H1 (cell line): ENCODE measurements at regions not wholly inside any gene's neighbourhood (a gene's known extent, or its start where the extent isn't known, plus 50 kb on each side); places are given as distances from the start of the nearest gene placed in this dataset.

ENCODE experiments used
- BRCA1 ChIP-seq: IDR thresholded peaks from 2 replicates; pipeline ENCODE4 v1.6.1; 2012; ENCODE audit warnings: low read depth, low read length, improper control_type of control experiment
- GTF2F1 ChIP-seq: IDR thresholded peaks from 2 replicates; pipeline ENCODE4 v1.6.1; 2012; ENCODE audit warnings: low read depth, low read length, improper control_type of control experiment, borderline replicate concordance
- TF ChIP-seq, protein P1 (sequence below): fragments of 300-600 bp; sonication (generic); IDR thresholded peaks from 2 replicates; pipeline ENCODE4 v1.7.1; 2012; ENCODE audit warnings: low read length, moderate library complexity, mild to moderate bottlenecking, inconsistent platforms; ENCODE audit not compliant: insufficient replicate concordance

DNA sequence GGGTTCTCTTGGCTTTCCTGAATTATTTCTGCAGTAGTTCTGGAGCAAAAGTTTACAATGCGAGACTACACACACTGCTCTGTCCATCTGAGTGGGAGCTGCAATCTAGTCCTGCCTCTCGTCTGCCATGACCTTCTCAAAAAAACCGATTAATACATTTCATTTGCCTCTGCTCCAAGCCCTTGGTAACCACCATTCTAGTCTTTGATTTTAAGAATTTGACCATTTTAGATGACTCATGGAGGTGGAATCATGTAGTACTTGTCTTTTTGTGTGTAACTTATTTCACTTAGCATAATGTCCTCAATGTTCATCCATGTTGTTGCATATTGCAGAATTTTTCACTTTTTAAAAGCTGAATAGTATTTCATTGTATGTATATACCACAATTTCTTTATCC lies 356.9 kb downstream of the SV2B start (continued):
- TF ChIP-seq, protein P1, sequence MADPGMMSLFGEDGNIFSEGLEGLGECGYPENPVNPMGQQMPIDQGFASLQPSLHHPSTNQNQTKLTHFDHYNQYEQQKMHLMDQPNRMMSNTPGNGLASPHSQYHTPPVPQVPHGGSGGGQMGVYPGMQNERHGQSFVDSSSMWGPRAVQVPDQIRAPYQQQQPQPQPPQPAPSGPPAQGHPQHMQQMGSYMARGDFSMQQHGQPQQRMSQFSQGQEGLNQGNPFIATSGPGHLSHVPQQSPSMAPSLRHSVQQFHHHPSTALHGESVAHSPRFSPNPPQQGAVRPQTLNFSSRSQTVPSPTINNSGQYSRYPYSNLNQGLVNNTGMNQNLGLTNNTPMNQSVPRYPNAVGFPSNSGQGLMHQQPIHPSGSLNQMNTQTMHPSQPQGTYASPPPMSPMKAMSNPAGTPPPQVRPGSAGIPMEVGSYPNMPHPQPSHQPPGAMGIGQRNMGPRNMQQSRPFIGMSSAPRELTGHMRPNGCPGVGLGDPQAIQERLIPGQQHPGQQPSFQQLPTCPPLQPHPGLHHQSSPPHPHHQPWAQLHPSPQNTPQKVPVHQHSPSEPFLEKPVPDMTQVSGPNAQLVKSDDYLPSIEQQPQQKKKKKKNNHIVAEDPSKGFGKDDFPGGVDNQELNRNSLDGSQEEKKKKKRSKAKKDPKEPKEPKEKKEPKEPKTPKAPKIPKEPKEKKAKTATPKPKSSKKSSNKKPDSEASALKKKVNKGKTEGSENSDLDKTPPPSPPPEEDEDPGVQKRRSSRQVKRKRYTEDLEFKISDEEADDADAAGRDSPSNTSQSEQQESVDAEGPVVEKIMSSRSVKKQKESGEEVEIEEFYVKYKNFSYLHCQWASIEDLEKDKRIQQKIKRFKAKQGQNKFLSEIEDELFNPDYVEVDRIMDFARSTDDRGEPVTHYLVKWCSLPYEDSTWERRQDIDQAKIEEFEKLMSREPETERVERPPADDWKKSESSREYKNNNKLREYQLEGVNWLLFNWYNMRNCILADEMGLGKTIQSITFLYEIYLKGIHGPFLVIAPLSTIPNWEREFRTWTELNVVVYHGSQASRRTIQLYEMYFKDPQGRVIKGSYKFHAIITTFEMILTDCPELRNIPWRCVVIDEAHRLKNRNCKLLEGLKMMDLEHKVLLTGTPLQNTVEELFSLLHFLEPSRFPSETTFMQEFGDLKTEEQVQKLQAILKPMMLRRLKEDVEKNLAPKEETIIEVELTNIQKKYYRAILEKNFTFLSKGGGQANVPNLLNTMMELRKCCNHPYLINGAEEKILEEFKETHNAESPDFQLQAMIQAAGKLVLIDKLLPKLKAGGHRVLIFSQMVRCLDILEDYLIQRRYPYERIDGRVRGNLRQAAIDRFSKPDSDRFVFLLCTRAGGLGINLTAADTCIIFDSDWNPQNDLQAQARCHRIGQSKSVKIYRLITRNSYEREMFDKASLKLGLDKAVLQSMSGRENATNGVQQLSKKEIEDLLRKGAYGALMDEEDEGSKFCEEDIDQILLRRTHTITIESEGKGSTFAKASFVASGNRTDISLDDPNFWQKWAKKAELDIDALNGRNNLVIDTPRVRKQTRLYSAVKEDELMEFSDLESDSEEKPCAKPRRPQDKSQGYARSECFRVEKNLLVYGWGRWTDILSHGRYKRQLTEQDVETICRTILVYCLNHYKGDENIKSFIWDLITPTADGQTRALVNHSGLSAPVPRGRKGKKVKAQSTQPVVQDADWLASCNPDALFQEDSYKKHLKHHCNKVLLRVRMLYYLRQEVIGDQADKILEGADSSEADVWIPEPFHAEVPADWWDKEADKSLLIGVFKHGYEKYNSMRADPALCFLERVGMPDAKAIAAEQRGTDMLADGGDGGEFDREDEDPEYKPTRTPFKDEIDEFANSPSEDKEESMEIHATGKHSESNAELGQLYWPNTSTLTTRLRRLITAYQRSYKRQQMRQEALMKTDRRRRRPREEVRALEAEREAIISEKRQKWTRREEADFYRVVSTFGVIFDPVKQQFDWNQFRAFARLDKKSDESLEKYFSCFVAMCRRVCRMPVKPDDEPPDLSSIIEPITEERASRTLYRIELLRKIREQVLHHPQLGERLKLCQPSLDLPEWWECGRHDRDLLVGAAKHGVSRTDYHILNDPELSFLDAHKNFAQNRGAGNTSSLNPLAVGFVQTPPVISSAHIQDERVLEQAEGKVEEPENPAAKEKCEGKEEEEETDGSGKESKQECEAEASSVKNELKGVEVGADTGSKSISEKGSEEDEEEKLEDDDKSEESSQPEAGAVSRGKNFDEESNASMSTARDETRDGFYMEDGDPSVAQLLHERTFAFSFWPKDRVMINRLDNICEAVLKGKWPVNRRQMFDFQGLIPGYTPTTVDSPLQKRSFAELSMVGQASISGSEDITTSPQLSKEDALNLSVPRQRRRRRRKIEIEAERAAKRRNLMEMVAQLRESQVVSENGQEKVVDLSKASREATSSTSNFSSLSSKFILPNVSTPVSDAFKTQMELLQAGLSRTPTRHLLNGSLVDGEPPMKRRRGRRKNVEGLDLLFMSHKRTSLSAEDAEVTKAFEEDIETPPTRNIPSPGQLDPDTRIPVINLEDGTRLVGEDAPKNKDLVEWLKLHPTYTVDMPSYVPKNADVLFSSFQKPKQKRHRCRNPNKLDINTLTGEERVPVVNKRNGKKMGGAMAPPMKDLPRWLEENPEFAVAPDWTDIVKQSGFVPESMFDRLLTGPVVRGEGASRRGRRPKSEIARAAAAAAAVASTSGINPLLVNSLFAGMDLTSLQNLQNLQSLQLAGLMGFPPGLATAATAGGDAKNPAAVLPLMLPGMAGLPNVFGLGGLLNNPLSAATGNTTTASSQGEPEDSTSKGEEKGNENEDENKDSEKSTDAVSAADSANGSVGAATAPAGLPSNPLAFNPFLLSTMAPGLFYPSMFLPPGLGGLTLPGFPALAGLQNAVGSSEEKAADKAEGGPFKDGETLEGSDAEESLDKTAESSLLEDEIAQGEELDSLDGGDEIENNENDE = no peak
- TF ChIP-seq BRCA1 (no peak), GTF2F1 (no peak)
